ENCODE measurements at regions not wholly inside any gene's neighbourhood (a gene's known extent, or its start where the extent isn't known, plus 50 kb on each side); places are given as distances from the start of the nearest gene placed in this dataset.

DNA sequence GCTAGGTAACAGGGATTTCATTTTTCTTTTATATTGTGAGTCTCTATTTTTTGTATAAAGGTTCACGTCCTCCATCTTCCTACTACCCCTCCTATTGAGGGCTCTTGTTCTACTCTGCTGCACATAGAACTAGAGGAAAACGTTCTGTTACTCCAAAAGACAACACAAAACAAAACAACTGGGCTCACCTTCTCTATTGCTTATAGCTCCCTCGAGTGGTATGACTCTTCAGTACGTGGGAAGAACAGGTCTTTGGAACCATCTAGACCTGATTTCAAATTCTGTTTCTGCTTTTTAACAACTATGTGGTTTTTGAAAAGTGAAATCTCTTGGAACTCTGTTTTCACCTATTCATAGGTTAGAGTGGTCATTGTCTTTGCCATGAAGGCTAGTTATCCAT, 515.3 kb downstream of the SOX2 start:
- ChIA-PET CTCF (no interaction called here), POLR2A (no interaction called here)
- H3K36me3 ChIP-seq (ENCODE audit: control insufficient read depth, insufficient read depth, low read length) = no peaks in the 10 kb centered on the region
- H3K4me3 ChIP-seq (ENCODE audit: low read depth in 2 of 2, low read length in 2 of 2) = no peak overlapping the region
- intact Hi-C loops (cut with micrococcal nuclease; ENCODE audit: unreplicated experiment) (no loop called here), in situ Hi-C loops (cut with HindIII; ENCODE audit: low pct_unique_long_range_greater_than_20kb, low sequenced_read_pairs) (no loop called here)
- no peaks in the 10 kb centered on the region for H3K27me3 ChIP-seq (ENCODE audit: control insufficient read depth, insufficient read depth, low read length)
- H3K27ac ChIP-seq (ENCODE audit: low read length) = no peak overlapping the region
- BruUV-seq (replicated peaks) = no TSS peak
- H3K4me1 ChIP-seq (ENCODE audit: control insufficient read depth, insufficient read depth, low read length) = no peaks in the 10 kb centered on the region
- DNase-seq (ENCODE audit: low read depth, low spot score) = no peak
- H3K9me3 ChIP-seq (ENCODE audit: control insufficient read depth, insufficient read depth, low read depth, low read length) = no peaks in the 10 kb centered on the region
- ATAC-seq = no peak
- TF ChIP-seq POLR2AphosphoS5 (IDR thresholded peaks at IDR 0.05; ENCODE audit: low read depth, low read length) (no peak), SIN3A (IDR thresholded peaks at IDR 0.05; ENCODE audit: borderline replicate concordance, insufficient read depth, low read depth, low read length) (no peak), TCF7L2 (IDR thresholded peaks at IDR 0.05; ENCODE audit: low read depth, low read length) (no peak)
- TF ChIP-seq, protein P1, sequence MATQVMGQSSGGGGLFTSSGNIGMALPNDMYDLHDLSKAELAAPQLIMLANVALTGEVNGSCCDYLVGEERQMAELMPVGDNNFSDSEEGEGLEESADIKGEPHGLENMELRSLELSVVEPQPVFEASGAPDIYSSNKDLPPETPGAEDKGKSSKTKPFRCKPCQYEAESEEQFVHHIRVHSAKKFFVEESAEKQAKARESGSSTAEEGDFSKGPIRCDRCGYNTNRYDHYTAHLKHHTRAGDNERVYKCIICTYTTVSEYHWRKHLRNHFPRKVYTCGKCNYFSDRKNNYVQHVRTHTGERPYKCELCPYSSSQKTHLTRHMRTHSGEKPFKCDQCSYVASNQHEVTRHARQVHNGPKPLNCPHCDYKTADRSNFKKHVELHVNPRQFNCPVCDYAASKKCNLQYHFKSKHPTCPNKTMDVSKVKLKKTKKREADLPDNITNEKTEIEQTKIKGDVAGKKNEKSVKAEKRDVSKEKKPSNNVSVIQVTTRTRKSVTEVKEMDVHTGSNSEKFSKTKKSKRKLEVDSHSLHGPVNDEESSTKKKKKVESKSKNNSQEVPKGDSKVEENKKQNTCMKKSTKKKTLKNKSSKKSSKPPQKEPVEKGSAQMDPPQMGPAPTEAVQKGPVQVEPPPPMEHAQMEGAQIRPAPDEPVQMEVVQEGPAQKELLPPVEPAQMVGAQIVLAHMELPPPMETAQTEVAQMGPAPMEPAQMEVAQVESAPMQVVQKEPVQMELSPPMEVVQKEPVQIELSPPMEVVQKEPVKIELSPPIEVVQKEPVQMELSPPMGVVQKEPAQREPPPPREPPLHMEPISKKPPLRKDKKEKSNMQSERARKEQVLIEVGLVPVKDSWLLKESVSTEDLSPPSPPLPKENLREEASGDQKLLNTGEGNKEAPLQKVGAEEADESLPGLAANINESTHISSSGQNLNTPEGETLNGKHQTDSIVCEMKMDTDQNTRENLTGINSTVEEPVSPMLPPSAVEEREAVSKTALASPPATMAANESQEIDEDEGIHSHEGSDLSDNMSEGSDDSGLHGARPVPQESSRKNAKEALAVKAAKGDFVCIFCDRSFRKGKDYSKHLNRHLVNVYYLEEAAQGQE (IDR thresholded peaks at IDR 0.05; ENCODE audit: insufficient read depth in 1 of 2, low read depth in 2 of 2, low read length in 1 of 2) = no peak
- TF ChIP-seq, protein P2, sequence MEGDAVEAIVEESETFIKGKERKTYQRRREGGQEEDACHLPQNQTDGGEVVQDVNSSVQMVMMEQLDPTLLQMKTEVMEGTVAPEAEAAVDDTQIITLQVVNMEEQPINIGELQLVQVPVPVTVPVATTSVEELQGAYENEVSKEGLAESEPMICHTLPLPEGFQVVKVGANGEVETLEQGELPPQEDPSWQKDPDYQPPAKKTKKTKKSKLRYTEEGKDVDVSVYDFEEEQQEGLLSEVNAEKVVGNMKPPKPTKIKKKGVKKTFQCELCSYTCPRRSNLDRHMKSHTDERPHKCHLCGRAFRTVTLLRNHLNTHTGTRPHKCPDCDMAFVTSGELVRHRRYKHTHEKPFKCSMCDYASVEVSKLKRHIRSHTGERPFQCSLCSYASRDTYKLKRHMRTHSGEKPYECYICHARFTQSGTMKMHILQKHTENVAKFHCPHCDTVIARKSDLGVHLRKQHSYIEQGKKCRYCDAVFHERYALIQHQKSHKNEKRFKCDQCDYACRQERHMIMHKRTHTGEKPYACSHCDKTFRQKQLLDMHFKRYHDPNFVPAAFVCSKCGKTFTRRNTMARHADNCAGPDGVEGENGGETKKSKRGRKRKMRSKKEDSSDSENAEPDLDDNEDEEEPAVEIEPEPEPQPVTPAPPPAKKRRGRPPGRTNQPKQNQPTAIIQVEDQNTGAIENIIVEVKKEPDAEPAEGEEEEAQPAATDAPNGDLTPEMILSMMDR (IDR thresholded peaks at IDR 0.05) = no peak

GRCh38 chr3:182233405-182233804, 521.7 kb downstream of the SOX2 start:
- intact Hi-C loops (cut with micrococcal nuclease; ENCODE audit: unreplicated experiment) (no loop called here), in situ Hi-C loops (cut with HindIII; ENCODE audit: low pct_unique_long_range_greater_than_20kb, low sequenced_read_pairs) (no loop called here)
- ATAC-seq (no peak), DNase-seq (ENCODE audit: low read depth, low spot score) (no peak)
- no peaks in the 10 kb centered on the region for H3K27me3 ChIP-seq (ENCODE audit: control insufficient read depth, insufficient read depth, low read length)
- no TSS peak for BruUV-seq (replicated peaks)
- no peaks in the 10 kb centered on the region for H3K36me3 ChIP-seq (ENCODE audit: control insufficient read depth, insufficient read depth, low read length)
- TF ChIP-seq SIN3A (IDR thresholded peaks at IDR 0.05; ENCODE audit: borderline replicate concordance, insufficient read depth, low read depth, low read length) (no peak), POLR2AphosphoS5 (IDR thresholded peaks at IDR 0.05; ENCODE audit: low read depth, low read length) (no peak), TCF7L2 (IDR thresholded peaks at IDR 0.05; ENCODE audit: low read depth, low read length) (no peak)
- TF ChIP-seq, protein P2 (IDR thresholded peaks at IDR 0.05) = no peak
- TF ChIP-seq, protein P1 (IDR thresholded peaks at IDR 0.05; ENCODE audit: insufficient read depth in 1 of 2, low read depth in 2 of 2, low read length in 1 of 2) = no peak
- H3K4me3 ChIP-seq (ENCODE audit: low read depth in 2 of 2, low read length in 2 of 2) = no peak overlapping the region
- no peaks in the 10 kb centered on the region for H3K4me1 ChIP-seq (ENCODE audit: control insufficient read depth, insufficient read depth, low read length)
- H3K9me3 ChIP-seq (ENCODE audit: control insufficient read depth, insufficient read depth, low read depth, low read length) = no peaks in the 10 kb centered on the region
- CTCF ChIA-PET = no interaction called here
- no peak overlapping the region for H3K27ac ChIP-seq (ENCODE audit: low read length)
- POLR2A ChIA-PET = no interaction called here

All from Panc1 (cell line).